ENCODE measurements at regions not wholly inside any gene's neighbourhood (a gene's known extent, or its start where the extent isn't known, plus 50 kb on each side); places are given as distances from the start of the nearest gene placed in this dataset.
"Not testable (repeated sequence)": the region's sequence is repeated elsewhere in the genome, so short reads cannot be mapped to it uniquely, and the experiment has no call there.

DNA sequence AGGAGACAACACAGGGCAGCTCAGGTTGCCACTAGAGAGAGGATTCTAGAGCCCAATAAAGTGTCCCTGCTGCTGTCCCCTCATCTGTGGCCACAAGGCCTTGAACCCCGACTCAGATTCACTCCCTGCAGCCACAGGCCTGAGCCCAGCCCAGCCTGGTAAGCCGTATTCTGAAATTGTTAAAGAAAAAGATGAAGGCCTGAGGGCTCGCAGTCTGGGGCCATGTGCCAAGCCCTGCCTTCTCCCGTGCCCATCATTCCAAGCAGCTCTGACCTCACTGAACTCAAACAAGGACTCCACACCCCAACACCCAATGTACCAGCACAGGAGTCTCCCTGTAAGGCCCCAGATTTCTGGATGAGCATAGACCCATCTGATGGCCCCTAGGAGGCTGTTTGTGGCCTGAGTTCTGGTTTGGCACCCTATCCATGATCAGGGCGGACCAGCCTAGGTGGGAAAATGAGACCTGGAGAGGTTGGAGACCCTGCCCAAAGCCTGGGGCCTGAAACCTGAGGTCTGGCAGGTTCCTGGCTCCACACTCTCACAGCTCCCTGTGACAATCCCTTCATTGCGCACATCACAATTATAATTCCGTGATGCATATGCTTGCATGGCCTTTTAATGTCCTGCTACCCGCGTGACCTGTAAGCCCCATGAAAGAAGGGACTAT lies 62.0 kb upstream of the TOP1 start:
- no peak for ATAC-seq
- H3K36me3 ChIP-seq (ENCODE audit: low read depth, low read length), result no peaks in the 10 kb centered on the region
- ChIA-PET CTCF (interaction anchor here (1.1 kb wide), 1 partner anchor 152 kb away, joined by 5 read pairs; no protein-coding TSS in a partner anchor), POLR2A (ENCODE audit: unreplicated experiment) (no interaction called here)
- no peaks in the 10 kb centered on the region for H3K79me2 ChIP-seq (ENCODE audit: low read length)
- H3K4me2 ChIP-seq (ENCODE audit: low read length), result no peak overlapping the region
- TF ChIP-seq EZH2 (IDR thresholded peaks at IDR 0.05; ENCODE audit: low read length, unreplicated experiment) (no peak), EZH2phosphoT487 (IDR thresholded peaks at IDR 0.05; ENCODE audit: borderline replicate concordance, low read length) (no peak)
- TF ChIP-seq, protein P1, sequence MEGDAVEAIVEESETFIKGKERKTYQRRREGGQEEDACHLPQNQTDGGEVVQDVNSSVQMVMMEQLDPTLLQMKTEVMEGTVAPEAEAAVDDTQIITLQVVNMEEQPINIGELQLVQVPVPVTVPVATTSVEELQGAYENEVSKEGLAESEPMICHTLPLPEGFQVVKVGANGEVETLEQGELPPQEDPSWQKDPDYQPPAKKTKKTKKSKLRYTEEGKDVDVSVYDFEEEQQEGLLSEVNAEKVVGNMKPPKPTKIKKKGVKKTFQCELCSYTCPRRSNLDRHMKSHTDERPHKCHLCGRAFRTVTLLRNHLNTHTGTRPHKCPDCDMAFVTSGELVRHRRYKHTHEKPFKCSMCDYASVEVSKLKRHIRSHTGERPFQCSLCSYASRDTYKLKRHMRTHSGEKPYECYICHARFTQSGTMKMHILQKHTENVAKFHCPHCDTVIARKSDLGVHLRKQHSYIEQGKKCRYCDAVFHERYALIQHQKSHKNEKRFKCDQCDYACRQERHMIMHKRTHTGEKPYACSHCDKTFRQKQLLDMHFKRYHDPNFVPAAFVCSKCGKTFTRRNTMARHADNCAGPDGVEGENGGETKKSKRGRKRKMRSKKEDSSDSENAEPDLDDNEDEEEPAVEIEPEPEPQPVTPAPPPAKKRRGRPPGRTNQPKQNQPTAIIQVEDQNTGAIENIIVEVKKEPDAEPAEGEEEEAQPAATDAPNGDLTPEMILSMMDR (conservative IDR thresholded peaks at IDR 0.05; ENCODE audit: low read depth, low read length), result no peak
- no peaks in the 10 kb centered on the region for H3K9me3 ChIP-seq (ENCODE audit: low read length)
- peaks cover 5% of the 10 kb centered on the region for H3K4me1 ChIP-seq (ENCODE audit: insufficient read depth, low read length)
- H3K9me2 ChIP-seq (replicated peaks; ENCODE audit: low read length), result no peaks in the 10 kb centered on the region
- BruUV-seq (replicated peaks), result no TSS peak
- no peaks in the 10 kb centered on the region for H4K20me1 ChIP-seq (ENCODE audit: low read length)
- no peak overlapping the region for H3K9ac ChIP-seq (ENCODE audit: low read length)
- no peak overlapping the region for H3K4me3 ChIP-seq (ENCODE audit: low read length)
- no peak for DNase-seq
- H3K27ac ChIP-seq (ENCODE audit: low read length), result no peak overlapping the region
- H3F3A ChIP-seq (ENCODE audit: low read length, unreplicated experiment), result no peaks in the 10 kb centered on the region
- no peak overlapping the region for H2AFZ ChIP-seq (ENCODE audit: low read length)
- no peaks in the 10 kb centered on the region for H3K27me3 ChIP-seq (ENCODE audit: low read length)
- intact Hi-C loops (cut with micrococcal nuclease), result loop anchor here (10.0 kb wide), 1 partner anchor 262 kb away; no protein-coding TSS in a partner anchor

DNA sequence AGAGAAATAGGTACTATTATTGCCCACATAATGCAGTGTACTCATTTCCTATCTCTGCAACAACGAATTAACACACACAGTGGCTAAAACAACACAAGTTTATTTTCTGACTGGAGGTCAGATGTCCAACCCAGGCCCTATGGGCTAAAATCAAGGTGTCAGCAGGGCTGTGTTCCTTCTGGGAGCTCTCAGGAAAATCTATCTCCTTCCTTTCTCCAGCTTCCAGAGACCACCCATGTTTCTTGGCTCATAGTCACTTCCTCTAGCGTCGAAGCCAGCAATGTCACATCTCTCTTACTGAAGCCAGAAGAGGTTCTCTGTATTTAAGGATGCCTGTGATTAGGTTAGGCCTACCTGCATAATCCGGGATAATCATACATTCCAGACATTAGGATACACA lies 60.9 kb upstream of the TOP1 start:
- ChIA-PET POLR2A (ENCODE audit: unreplicated experiment) (no interaction called here), CTCF (no interaction called here)
- no peak overlapping the region for H3K4me2 ChIP-seq (ENCODE audit: low read length)
- H3K9ac ChIP-seq (ENCODE audit: low read length), result no peak overlapping the region
- H3K9me3 ChIP-seq (ENCODE audit: low read length), result no peaks in the 10 kb centered on the region
- no peaks in the 10 kb centered on the region for H4K20me1 ChIP-seq (ENCODE audit: low read length)
- H3K36me3 ChIP-seq (ENCODE audit: low read depth, low read length), result no peaks in the 10 kb centered on the region
- no peak overlapping the region for H3K27ac ChIP-seq (ENCODE audit: low read length)
- ATAC-seq (no peak), DNase-seq (no peak)
- BruUV-seq (replicated peaks), result no TSS peak
- no peaks in the 10 kb centered on the region for H3K27me3 ChIP-seq (ENCODE audit: low read length)
- H3K79me2 ChIP-seq (ENCODE audit: low read length), result no peaks in the 10 kb centered on the region
- intact Hi-C loops (cut with micrococcal nuclease), result loop anchor here (1.0 to 10.0 kb wide), 6 partner anchors 63 to 373 kb away; partner anchors contain the start of gene LPIN3
- no peaks in the 10 kb centered on the region for H3F3A ChIP-seq (ENCODE audit: low read length, unreplicated experiment)
- no peak overlapping the region for H3K4me3 ChIP-seq (ENCODE audit: low read length)
- no peaks in the 10 kb centered on the region for H3K9me2 ChIP-seq (replicated peaks; ENCODE audit: low read length)
- no peaks in the 10 kb centered on the region for H3K4me1 ChIP-seq (ENCODE audit: insufficient read depth, low read length)
- TF ChIP-seq, protein P1 (conservative IDR thresholded peaks at IDR 0.05; ENCODE audit: low read depth, low read length), result no peak
- TF ChIP-seq EZH2phosphoT487 (IDR thresholded peaks at IDR 0.05; ENCODE audit: borderline replicate concordance, low read length) (no peak), EZH2 (IDR thresholded peaks at IDR 0.05; ENCODE audit: low read length, unreplicated experiment) (no peak)
- H2AFZ ChIP-seq (ENCODE audit: low read length), result no peak overlapping the region

DNA sequence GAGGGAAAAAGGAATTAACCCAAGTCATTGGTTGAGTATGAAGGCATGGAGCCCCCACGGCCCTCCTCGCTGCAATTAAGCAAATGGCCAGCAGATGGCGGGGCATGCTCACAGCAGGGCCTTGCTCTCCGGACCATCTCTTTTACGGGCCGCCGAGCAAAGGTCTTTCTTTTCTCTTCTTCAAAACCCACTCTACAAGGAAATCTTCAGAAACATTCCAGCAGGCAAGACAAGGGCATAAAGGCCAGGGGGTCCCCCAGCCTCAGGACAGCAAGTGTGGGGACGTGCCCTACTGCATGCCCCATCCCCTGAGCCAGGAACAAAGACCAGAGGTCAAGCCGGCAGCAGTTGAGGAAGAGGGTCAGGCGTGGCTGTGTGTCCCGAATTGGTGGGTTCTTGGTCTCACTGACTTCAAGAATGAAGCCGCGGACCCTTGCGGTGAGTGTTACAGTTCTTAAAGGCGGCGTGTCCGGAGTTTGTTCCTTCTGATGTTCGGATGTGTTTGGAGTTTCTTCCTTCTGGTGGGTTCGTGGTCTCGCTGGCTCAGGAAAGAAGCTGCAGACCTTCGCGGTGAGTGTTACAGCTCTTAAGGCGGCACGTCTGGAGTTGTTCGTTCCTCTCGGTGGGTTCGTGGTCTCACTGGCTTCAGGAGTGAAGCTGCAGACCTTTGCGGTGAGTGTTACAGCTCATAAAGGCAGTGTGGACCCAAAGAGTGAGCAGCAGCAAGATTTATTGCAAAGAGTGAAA lies 59.6 kb upstream of the TOP1 start:
- H3K27ac ChIP-seq (ENCODE audit: low read length); BruUV-seq (replicated peaks); H3K9me3 ChIP-seq (ENCODE audit: low read length); H3K36me3 ChIP-seq (ENCODE audit: low read depth, low read length); H3K79me2 ChIP-seq (ENCODE audit: low read length); H3F3A ChIP-seq (ENCODE audit: low read length, unreplicated experiment); H4K20me1 ChIP-seq (ENCODE audit: low read length); H3K4me1 ChIP-seq (ENCODE audit: insufficient read depth, low read length); POLR2A ChIA-PET (ENCODE audit: unreplicated experiment); CTCF ChIA-PET; H3K27me3 ChIP-seq (ENCODE audit: low read length); H3K9me2 ChIP-seq (replicated peaks; ENCODE audit: low read length); H3K9ac ChIP-seq (ENCODE audit: low read length): not testable (repeated sequence)
- Histone ChIP-seq H3K4me2 (ENCODE audit: low read length) (peak overlapping the region; percentile 81), H2AFZ (ENCODE audit: low read length) (peak overlapping the region; percentile 92), H3K4me3 (ENCODE audit: low read length) (peak overlapping the region; percentile 53)
- peak; percentile 87 for DNase-seq
- TF ChIP-seq, protein P1 (conservative IDR thresholded peaks at IDR 0.05; ENCODE audit: low read depth, low read length), result peak; percentile 97
- intact Hi-C loops (cut with micrococcal nuclease), result loop anchor here (1.0 to 10.0 kb wide), 6 partner anchors 62 to 372 kb away; partner anchors contain the start of gene LPIN3
- ATAC-seq, result peak; percentile 92
